GM12891 (cell line): ENCODE measurements at regions not wholly inside any gene's neighbourhood (a gene's known extent, or its start where the extent isn't known, plus 50 kb on each side); places are given as distances from the start of the nearest gene placed in this dataset.

Source experiments
- DNase-seq: peaks from one replicate; pipeline ENCODE4 v3.0.0; 2011; ENCODE audit warnings: low spot score; ENCODE audit not compliant: insufficient read length
- FAIRE-seq: peaks from 2 replicates; lab custom pipeline; 2011; peaks lifted over from hg19 to GRCh38; lab: Jason Lieb, UNC
- PAX5 ChIP-seq: IDR thresholded peaks from 2 replicates; pipeline ENCODE4 v1.6.1; 2011; ENCODE audit warnings: low read length, moderate library complexity, mild to moderate bottlenecking; ENCODE audit not compliant: insufficient read depth, severe bottlenecking
- POLR2A ChIP-seq: IDR thresholded peaks from 2 replicates; pipeline ENCODE4 v1.6.1; 2011; ENCODE audit warnings: low read depth, low read length, control low read depth
- POLR2AphosphoS5 ChIP-seq: IDR thresholded peaks from 2 replicates; pipeline ENCODE4 v1.6.1; 2011; ENCODE audit warnings: low read depth, low read length, control low read depth
- POU2F2 ChIP-seq: IDR thresholded peaks from 2 replicates; pipeline ENCODE4 v1.6.1; 2011; ENCODE audit warnings: low read depth, mild to moderate bottlenecking, control low read depth, low read length, moderate library complexity
- SPI1 ChIP-seq: IDR thresholded peaks from 2 replicates; pipeline ENCODE4 v1.6.1; 2011; ENCODE audit warnings: low read depth, low read length, control low read depth
- TAF1 ChIP-seq: IDR thresholded peaks from 2 replicates; pipeline ENCODE4 v1.6.1; 2011; ENCODE audit warnings: low read depth, low read length, control low read depth

- FAIRE-seq (no peak), DNase-seq (no peak)
- TF ChIP-seq PAX5 (no peak), POU2F2 (no peak), POLR2AphosphoS5 (no peak), POLR2A (no peak), SPI1 (peak; percentile 58), TAF1 (no peak)
Measured at GRCh38 chr6:88535306-88535705, 369.2 kb upstream of the CNR1 start.

DNA sequence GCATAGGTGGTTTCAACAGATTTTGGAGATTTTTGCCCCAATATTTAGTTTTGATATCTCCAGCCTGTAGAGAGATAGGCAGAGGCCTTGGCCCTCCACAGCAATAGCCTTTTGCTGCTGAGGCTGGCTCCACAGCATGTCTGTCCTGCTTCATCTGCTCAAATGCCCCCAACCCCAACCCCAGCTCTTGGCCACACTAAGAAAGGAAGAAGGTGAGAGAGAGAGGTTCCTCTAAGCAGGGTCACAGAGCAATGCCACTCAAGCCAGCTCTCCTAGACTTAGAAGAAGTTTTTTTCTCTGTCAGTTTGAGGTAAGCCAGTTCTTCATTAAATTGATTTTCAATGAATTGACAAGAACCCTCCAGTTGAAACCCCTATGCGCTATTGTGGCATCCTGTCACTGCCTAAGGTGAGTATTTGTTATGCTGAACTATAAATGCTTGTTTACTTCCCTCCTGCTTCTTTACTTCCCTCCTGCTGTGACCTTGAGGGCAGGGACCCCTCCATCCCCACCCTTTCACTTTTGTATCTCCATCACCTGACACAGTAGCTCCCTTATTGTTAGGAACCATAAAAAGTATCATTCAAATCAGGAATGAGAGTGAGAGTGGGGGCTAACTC lies 366.2 kb upstream of the CNR1 start:
- FAIRE-seq: no peak
- TF ChIP-seq TAF1: no peak
- no peak for TF ChIP-seq SPI1
- no peak for TF ChIP-seq POLR2AphosphoS5
- no peak for TF ChIP-seq PAX5
- no peak for TF ChIP-seq POLR2A
- no peak for TF ChIP-seq POU2F2
- DNase-seq: no peak

DNA sequence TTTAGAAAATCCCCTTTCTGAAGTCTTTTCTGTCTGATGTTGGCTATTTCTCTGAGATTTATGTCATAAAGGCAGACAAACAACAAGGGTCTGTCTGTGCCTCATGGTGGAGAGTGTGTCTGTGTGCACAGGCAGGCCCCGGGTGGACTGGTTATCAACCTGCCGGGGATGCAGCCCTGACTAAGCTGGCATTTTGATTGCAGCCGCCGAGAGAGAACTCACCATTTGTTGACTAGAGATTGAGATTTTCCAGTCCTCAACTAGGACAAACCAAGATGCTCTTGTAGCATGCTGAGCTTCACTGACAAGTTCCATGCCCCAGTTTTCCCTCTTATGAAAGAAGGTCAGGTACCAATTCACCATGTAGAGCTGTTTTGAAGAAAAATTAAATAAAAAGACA lies 363.6 kb upstream of the CNR1 start:
- no peak for TF ChIP-seq TAF1
- TF ChIP-seq POLR2A: no peak
- no peak for TF ChIP-seq SPI1
- no peak for TF ChIP-seq PAX5
- no peak for TF ChIP-seq POU2F2
- no peak for TF ChIP-seq POLR2AphosphoS5
- DNase-seq: no peak
- FAIRE-seq: no peak

- FAIRE-seq (no peak), DNase-seq (no peak)
- no peak for TF ChIP-seq POLR2AphosphoS5
- TF ChIP-seq POLR2A: no peak
- TF ChIP-seq TAF1: no peak
- no peak for TF ChIP-seq POU2F2
- no peak for TF ChIP-seq PAX5
- no peak for TF ChIP-seq SPI1
Measured at GRCh38 chr6:88520445-88520844, 354.3 kb upstream of the CNR1 start.

DNA sequence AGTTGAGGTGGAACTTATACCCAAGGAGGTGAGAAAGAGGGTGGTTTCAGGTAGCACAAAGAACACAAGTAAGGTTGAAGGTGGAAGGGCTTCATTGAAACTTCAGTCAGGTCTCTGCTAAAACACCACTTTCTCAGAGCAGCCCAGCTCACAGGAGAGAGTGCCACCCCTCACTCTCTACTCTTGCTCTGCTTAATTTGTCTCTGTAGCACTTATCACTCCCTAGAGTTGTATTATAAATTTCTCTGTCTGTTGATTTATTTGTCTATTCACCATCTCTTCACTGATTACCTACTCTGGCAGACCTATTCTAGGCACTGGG lies 353.8 kb upstream of the CNR1 start:
- TF ChIP-seq POLR2AphosphoS5 (no peak), SPI1 (no peak), TAF1 (no peak)
- DNase-seq (no peak), FAIRE-seq (no peak)

- no peak for FAIRE-seq
- no peak for DNase-seq
- TF ChIP-seq POLR2A: no peak
- no peak for TF ChIP-seq TAF1
- TF ChIP-seq PAX5: no peak
- no peak for TF ChIP-seq POLR2AphosphoS5
- TF ChIP-seq POU2F2: no peak
- TF ChIP-seq SPI1: no peak
Measured at GRCh38 chr6:88519301-88520016, 353.3 kb upstream of the CNR1 start.

DNA sequence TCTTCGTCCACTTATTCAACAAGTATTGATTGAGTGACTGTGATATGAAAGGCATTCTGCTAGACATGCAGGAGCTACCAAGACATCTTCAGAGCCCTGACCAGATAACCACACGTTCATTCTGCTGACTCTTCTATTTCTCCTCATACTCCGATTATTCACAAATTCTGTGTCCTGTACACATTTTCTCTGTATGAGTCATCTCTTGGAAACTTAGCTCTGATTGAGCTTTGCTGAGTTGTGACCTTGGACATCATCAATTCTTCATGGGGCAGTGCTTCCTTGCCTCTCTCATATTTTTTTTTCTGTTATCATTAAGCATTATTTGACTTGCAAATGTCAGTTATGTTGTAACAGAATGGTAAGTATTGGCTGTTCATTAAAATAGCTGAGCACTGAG lies 351.6 kb upstream of the CNR1 start:
- TF ChIP-seq POU2F2 (no peak), POLR2A (no peak), PAX5 (no peak), POLR2AphosphoS5 (no peak)
- FAIRE-seq (no peak), DNase-seq (no peak)

DNA sequence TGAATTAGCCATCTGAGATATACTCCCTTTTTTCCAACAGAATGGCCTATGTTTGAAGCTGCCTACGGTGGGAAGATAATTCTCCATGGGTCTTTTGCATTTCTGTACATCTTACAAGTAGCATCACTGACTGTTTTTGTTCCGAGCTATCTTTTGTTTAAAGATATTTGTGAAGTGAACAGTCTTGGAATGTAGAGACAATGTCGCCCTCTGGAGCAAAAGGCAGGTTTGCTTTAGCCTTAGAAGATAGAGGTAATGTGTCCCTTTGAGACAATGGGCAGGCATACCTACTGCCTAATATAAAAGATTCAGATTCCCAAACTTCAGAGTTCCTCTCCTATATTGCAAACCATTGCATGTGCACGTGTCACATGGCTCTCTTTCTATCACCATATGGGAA lies 347.8 kb upstream of the CNR1 start:
- no peak for DNase-seq
- FAIRE-seq: no peak
- no peak for TF ChIP-seq POU2F2
- TF ChIP-seq PAX5: no peak
- TF ChIP-seq POLR2AphosphoS5: no peak
- TF ChIP-seq SPI1: no peak
- no peak for TF ChIP-seq POLR2A
- TF ChIP-seq TAF1: no peak

DNA sequence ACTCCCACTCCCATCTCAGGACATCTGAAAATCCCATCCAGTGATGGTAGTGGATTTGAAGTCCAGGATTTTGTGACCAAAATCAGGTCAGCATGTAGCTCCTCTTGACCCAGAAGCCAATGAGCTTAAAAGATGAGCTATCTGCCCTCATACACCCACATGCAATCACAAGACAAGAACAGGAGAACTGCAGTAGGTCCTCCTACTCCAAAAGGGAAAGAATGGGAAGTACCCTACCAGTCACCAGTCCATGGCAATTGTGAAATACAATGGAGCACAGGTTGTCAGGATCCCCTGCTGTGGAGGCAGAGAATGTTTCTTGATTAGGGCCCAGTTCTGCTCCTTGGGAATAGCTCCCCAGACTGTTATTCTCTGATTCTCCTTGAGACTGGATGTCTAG lies 347.3 kb upstream of the CNR1 start:
- DNase-seq: no peak
- TF ChIP-seq POLR2AphosphoS5 (no peak), POLR2A (no peak), TAF1 (no peak), SPI1 (no peak), POU2F2 (no peak), PAX5 (no peak)
- FAIRE-seq: no peak

DNA sequence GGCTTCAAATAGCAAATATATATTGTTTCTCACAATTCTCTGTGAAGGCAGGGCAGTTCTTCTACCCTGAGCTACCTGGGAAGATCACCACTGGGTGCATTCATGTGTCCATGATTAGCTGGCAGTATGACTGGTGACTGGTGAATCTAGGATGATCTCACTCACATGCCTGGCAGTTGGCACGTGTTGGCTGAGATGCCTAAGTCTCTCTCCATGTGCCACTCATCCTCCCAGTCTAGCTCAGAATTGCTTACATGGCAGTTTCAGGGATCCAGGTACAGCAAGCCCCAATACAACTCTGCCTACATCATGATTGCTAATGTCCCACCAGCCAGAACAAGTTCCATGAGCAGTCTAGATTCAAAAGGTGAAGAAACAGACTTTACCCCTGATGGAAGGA lies 346.8 kb upstream of the CNR1 start:
- DNase-seq (no peak), FAIRE-seq (no peak)
- TF ChIP-seq TAF1 (no peak), POLR2A (no peak), POLR2AphosphoS5 (no peak), PAX5 (no peak), SPI1 (no peak), POU2F2 (no peak)
